CD1c-positive myeloid dendritic cell (primary cell): ENCODE measurements at regions not wholly inside any gene's neighbourhood (a gene's known extent, or its start where the extent isn't known, plus 50 kb on each side); places are given as distances from the start of the nearest gene placed in this dataset.
"Not testable (repeated sequence)": the region's sequence is repeated elsewhere in the genome, so short reads cannot be mapped to it uniquely, and the experiment has no call there.

Source experiments
- DNase-seq: peaks from one replicate; pipeline ENCODE4 v3.0.0-alpha.2; 2016; ENCODE audit errors: extremely low spot score

DNA sequence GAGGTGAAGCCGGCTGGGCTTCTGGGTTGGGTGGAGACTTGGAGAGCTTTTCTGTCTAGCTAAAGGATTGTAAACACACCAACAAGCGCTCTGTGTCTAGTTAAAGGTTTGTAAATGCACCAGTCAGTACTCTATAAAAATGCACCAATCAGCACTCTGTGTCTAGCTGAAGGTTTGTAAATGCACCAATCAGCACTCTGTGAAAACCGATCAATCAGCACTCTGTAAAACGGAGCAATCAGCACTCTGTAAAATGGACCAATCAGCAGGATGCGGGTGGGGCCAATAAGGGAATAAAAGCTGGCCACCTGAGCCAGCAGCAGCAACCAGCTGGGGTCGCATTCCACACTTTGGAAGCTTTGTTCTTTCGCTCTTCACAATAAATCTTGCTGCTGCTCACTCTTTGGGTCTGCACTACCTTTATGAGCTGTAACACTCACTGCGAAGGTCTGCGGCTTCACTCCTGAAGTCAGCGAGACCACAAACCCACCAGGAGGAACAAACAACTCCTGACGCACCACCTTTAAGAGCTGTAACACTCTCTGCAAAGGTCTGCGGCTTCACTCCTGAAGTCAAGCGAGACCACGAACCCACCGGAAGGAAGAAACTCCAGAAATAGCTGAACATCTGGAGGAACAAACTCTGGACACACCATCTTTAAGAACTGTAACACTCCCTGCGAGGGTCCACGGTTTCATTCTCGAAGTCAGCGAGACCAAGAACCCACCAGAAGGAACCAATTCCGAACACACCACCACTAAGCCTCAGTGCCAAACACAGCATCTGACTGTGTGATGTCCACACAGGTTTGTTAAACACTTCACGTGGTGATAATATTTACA lies 378.2 kb upstream of the CCDC54 start:
- not testable (repeated sequence) for DNase-seq

DNA sequence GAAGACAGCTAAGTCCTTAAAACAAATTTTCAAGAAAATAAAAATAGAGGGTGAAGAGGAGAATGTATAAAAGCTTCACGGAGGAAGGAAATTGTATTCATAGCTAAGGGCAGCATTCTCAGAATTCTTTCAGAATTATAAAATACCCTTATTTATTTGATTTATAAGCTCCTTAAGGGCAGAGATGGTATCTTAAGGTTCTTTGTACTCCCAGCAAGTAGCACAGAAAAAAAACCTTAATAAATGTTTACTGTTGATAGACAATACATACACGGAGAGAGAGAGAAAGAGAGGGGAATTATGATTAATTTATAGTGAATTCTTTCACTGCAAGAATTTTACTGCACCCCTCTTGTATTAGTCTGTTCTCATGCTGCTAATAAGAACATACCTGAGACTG lies 375.6 kb upstream of the CCDC54 start:
- no peak for DNase-seq

DNA sequence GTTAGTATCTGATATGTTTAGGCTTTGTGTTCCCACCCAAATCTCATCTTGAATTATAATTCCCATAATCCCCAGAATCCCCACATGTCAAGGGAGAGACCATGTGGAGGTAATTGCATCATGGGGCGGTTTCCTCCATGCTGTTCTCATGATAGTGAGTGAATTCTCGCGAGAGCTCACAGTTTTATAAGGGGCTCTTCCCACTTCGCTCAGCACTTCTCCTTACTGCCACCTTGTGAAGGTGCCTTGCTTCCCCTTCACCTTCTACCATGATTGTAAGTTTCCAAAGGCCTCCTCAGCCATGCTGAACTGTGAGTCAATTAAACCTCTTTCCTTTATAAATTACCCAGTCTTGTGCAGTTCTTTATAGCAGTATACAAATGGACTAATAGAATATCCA lies 371.9 kb upstream of the CCDC54 start:
- not testable (repeated sequence) for DNase-seq

DNA sequence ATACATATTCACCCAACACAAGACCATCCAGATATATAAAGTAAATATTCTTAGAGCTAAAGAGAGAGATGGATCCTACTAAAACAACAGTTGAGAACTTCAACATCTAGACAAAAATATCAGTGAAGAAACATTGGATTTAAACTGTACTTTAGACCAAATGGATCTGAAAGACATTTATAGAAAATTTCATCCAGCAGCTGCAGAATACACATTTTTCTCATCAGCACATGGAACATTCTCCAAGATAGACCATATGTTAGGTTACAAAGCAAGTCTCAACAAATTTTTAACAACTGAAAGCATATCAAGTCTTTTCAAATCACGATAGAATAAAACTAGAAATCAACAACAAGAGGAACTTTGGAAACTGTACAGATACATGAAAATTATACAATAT lies 369.0 kb upstream of the CCDC54 start:
- DNase-seq, result no peak

DNA sequence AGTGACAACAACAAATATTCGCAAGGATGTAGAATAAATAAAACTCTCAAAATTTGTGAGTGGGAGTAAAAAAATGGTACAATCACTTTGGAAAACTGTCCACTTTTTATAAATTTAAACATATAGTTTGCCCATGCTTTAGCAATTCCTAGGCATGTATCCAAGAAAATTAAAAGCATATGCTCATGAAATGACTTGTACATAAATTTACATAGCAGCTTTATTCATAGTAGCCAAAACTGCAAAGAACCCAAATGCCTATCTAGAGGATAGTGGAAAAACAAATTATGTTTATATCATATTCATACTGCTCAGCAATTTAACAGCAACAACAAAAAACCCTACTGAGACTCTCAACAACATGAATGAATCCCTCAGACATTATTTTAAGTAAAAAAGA lies 363.6 kb upstream of the CCDC54 start:
- DNase-seq, result no peak

DNA sequence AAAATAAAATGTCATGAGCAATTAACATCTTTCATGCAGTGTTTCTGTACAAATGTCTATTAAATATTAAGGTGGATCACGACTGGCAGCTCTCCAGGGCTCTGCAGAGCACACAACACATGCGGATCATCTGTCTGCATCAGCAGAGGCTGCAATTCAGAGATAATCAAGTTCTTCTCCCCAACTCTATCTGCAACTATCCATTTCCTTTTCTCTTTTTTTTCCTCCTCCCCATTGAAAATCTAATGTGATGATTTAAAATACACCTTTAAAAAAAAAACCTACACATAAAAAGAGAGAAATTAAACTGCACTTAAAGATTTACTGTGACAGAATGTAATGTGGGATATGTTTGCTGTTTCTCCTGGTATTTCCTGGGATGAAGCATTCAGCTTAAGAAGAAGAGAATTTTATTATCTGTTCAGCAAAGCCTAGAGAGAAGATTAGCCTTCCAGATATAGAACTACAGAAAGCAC lies 352.6 kb upstream of the CCDC54 start:
- no peak for DNase-seq

DNA sequence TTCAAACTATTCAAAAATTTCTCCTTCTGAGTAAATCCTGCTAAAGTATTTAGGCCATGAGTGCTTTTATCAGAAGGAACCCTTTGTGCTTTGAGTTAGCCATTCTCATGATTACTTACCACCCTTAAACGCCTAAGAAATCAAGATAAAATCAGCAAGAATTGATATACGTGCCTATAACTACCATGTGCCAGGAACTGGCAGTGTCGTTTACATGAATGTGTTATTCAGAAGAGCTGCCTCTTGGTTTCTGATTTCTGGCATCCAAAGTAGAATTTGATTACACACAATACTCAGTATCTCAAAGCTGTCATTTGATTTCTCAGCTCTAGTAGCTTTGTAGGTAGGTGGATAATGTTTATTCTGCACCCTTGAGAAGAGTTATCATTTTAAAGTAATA lies 351.3 kb upstream of the CCDC54 start:
- no peak for DNase-seq

DNA sequence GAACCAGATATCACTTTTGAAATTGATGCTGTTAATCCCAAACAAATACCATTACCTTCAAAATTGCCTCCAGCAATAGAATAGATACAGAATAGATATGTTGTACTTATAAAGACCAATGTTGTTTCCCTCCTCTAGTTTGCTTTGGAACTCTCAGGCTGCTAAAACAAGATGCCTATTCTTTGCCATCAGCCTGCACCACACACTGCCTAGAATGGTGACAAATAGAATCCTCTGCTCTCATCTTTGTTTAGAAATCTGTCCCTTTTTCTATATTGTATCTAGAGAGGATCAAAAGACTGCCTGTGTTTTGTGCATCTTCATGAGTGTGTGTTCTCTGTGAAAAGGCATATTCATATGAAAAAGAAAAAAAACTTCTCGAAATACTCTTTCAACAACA lies 349.2 kb upstream of the CCDC54 start:
- no peak for DNase-seq

DNA sequence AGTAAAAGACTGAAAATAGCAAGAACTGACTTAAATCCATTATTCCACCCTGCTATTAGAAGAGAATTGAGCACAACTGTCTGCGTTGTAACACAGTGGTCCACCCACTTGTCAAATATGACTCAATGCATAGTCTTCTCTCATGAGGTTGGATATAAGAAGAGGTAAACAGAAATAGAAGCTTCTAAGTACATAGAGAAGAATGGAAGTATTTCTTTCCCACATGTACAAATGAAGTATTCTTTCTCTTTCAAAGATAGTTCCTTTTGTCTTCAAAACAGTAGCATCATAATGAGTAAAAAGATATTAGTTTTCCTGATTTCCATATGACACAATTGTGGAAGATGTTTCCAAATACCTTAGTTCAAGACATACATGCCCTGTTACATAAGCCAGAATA lies 348.6 kb upstream of the CCDC54 start:
- DNase-seq, result no peak

DNA sequence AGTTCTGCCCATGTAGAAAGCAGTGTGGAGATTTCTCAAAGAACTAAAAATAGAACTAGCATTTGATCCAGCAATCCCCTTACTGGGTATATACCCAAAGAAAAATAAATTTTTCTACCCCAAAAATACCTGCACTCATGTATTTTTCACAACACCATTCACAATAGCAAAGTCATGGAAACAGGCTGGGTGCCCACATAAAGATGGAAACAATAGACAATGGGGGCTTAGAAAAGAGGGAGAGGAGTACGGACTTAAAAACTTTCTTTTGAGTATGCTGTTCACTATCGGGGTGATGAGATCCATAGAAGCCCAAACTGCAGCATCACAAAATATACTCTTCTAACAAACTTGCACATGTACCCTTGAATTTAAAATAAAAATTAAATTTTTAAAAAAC lies 345.1 kb upstream of the CCDC54 start:
- no peak for DNase-seq

DNA sequence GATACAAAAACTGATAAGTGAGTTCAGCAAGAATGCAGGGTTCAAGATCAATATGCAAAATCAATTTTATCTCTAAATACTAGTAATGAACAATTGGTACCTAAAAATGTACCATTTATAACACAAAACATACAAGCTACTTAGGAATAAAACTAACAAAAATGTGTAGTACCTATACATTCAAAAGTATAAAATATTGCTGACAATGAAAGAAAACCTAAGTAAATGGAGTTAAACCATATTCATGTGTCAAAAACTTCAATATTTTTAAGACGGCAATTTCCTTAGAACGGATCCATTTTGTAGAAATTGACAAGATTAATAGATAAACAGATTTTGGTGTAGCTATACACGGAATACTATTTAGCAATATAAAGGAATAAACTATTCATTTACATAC lies 343.1 kb upstream of the CCDC54 start:
- no peak for DNase-seq

DNA sequence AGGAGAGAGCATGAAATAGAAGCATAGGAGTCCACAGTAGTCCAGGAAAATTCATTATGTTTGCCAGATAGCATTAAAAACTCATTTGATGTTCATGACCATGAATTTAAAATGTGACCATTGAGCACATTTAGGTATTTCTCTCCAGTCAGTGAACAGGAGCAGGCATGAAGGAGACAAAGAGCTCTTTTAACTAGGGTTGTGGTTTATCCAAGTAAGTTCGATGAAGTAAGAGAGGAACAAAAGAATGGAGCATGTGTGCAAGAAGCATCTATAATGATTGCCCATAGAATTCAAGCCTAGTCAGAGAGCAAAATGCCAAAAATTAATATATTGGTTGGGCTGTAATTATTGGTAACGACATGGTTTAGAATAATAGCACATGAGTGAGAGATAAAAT lies 342.1 kb upstream of the CCDC54 start:
- DNase-seq, result no peak

DNA sequence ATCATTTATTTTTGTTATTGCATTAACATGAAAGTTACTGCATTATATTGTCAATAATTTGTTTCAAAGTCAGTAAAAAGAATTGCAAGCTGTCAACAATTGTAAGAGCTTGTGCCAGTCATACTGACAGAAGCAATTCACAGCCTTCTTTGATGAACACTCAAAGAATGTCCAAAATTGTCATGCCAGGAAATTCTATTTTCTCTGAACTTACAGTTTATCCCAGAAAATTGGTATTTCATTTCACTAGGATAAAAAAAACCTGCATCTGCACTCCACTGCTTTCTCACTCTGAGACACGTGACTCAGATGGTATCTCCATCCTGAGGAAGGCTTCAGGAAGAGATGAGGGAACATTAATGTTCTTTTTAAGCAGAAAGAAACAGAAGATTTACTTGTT lies 332.6 kb upstream of the CCDC54 start:
- DNase-seq, result no peak

DNA sequence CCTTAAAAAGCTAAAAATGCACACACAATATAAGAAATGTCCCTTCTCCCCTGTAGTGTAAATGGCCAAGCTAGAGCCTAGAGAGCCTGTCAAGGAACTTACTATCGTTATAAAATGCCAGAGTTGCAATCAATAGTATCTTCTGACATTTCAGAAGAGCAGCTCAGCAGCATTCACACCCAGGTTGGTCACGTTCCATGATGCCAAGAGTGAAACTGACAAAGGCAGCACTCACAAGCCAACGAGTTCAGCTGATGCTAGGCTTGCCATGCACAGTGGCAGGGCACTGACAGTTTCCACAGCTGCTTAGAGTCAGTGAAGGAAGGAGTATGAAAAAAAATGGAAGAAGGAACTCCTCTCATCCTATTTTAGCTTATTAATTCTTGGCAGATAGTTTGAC lies 331.4 kb upstream of the CCDC54 start:
- DNase-seq, result no peak

DNA sequence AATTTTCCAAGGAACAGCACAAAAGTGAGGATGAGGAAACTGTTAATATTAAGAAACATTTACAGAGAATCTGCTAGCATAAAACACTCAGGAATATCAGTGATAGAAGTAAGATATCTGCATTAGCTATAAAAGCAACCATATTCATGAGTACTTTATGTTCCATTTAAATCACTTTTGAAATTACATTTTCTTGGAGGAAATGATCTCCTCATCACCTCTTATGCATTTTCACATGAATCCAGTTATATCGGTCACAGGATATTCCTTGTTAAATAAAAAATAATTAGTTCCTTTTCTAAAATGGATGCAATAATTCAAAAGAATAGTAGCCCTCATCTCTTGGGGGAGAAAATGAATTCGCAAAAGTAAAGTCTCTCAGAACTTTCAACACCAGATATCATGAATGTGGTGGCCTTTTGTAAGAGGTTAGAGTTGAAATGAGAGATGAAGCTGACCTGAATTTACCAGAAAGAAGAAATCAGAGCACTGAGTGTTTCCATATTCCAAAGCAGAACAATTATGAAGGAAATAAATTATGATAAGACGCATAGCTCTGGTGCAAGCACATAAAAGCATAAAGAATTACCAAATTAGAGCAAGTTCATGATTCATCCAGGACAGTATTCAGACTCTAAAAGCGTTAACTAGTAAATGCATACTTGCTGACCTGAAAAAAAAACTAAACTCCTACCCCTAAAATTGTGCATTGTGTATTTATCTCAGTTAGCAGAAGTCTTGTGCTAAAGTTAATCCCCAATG lies 321.9 kb upstream of the CCDC54 start:
- DNase-seq, result no peak

DNA sequence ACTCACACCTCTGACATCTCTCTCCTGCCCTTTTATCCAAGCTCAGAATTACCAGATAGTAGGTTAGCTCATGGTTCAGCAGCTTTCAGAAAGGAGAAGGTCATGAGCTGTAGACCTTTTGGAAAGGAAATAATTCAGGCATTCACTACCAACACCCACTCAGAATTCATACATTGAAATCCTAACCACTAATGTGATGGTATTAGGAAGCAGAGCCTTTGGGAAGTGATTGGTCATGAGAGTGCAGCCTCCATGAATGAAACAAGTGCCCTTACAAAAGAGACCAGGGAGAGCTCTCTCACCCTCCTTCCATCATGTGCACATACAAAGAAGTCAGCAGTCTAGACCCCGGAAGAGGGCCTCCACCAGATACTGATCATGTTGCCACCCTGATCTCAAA lies 315.8 kb upstream of the CCDC54 start:
- no peak for DNase-seq

DNA sequence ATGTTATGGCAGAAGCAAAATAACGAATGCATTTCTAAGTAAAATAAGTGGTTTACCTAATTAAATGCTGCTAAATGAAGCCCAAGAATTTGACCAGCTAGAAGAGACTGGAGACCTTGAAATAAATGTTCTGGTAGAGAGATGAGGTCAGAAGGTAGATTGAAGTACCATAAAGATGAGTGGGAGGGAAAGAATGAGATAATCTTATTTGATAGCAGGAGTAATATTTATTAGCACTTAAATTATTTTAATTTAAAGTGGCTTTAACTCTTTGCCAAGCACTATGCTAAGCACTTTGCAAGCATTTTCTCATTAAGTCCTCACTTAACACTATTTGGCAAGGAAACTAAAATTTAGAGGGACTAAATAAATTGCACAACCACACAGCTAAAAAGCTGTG lies 314.9 kb upstream of the CCDC54 start:
- no peak for DNase-seq

DNA sequence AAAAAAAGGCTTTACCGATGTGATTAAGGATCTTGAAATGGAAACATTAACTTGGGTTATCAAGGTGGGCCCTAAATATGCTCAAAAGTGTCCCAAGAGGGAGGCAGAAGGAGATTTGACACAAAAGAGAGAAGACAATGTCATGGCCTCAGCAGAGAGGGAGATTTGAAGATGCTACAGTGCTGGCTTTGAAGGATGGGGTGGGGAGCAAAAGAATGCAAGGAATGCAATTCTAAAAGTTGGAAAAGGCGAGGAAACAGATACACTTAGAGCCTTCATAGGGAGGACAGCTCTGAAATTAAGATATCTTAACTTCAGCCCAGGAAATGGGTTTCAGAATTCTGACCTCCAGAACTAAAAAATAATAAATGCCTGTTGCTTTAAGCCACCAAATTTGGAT lies 314.5 kb upstream of the CCDC54 start:
- DNase-seq, result no peak

DNA sequence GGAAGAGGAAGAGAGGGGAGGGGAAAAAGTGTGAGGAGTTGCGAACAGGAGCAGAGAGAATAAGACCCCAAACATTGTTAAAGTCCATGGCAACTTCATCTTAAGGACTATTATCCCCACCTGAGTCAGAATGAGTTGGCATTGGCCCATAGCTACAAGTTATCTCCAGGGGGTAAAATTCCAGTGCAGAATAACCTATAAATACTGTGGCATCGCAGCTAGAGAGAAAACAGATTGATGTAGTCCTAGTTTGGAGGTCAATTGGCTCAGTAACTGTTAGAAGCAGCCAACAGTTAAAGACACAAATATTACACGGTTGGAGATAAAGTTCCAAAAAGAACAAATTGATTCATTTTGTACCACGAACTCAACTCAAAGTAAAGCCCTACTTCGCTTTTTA lies 313.9 kb upstream of the CCDC54 start:
- no peak for DNase-seq

DNA sequence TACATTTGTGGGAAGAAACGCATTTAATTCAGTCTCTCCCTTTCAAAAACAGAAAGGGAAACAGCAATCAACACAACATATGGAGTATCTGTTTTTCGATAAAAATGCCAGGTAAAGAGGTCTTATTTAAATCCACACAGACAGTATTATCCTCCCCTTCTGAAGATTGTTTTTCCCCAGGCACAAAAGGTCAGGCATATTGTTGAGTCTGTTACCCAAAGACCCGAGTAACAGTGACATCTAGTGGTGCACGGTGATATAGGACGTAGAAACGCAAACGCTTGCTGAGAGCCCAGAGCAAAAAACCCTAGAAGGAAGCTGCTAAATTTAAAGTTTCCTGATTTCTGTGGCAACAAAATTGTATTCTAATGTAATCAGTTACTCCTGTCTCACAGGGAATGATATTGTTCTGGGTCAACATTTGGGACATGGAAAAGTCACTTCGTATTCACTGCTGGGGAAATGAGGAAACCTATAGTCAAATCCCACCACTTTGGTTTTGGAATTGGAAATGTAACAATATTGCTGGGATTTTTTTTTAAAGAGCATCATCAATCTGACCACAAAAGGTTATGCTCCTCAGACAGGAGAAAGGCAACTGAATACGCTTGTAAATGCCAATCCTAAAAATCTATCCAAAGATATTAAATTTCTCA lies 312.7 kb upstream of the CCDC54 start:
- DNase-seq, result peak; percentile 73

DNA sequence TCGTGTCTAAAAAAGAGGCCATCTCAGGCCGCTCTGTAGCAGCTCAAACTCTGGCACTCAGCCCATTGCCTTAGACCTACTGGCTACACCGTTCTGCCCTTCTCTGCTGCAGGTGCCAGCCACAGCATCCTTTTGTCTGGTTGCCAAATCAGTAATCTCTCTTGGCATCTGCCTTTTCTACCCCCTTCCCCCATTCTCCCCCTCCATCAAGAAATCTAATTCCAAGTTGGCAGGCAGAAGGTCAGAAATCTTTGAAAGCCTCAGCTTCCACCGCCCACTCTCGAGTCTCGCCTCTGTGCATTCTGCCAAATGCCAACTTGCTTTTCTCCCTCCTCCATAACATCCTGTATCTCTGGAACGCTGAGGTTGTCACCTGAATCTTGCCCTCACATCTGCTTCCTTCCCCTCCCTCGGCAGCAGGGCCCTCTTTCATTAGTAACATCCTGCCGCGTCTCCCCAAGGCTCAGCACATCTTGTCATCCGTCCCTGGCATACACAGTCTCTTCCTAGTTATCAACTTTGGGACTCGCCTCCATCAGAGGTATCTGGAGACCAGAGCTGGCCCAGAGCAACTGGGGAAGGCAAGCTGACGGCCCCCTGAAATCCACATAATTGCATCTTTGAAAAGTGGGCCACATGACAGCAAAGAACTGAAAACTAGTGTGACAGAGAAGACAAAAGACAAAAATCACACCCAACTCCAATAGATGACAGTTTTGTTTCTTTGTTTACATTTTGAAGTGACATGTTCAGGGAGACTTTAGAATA lies 312.0 kb upstream of the CCDC54 start:
- DNase-seq, result no peak

DNA sequence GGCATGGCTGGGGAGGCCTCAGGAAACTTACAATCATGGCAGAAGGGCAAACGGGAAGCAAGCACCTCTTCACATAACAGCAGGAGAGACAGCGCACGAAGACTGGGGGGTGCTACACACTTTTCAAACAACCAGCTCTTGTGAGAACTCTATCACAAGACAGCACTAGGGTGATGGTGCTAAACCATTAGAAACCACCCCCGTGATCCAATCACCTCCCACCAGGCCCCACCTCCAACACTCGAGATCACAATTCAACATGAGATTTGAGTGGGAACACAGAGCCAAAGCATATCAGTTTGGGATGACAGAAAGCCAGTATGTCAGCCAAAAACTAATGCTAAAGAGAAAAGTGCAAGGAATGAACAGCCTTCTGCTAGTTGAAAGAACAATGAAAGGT lies 309.8 kb upstream of the CCDC54 start:
- no peak for DNase-seq
